ENCODE measurements at regions not wholly inside any gene's neighbourhood (a gene's known extent, or its start where the extent isn't known, plus 50 kb on each side); places are given as distances from the start of the nearest gene placed in this dataset.
"Not testable (repeated sequence)": the region's sequence is repeated elsewhere in the genome, so short reads cannot be mapped to it uniquely, and the experiment has no call there.

- H3K4me1 ChIP-seq (ENCODE audit: control insufficient read depth in 1 of 2, insufficient read depth in 1 of 2, low read depth in 1 of 2, low read length in 1 of 2), result no peaks in the 10 kb centered on the region
- no peaks in the 10 kb centered on the region for H3K36me3 ChIP-seq
- TF ChIP-seq, protein P1, sequence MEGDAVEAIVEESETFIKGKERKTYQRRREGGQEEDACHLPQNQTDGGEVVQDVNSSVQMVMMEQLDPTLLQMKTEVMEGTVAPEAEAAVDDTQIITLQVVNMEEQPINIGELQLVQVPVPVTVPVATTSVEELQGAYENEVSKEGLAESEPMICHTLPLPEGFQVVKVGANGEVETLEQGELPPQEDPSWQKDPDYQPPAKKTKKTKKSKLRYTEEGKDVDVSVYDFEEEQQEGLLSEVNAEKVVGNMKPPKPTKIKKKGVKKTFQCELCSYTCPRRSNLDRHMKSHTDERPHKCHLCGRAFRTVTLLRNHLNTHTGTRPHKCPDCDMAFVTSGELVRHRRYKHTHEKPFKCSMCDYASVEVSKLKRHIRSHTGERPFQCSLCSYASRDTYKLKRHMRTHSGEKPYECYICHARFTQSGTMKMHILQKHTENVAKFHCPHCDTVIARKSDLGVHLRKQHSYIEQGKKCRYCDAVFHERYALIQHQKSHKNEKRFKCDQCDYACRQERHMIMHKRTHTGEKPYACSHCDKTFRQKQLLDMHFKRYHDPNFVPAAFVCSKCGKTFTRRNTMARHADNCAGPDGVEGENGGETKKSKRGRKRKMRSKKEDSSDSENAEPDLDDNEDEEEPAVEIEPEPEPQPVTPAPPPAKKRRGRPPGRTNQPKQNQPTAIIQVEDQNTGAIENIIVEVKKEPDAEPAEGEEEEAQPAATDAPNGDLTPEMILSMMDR (IDR thresholded peaks at IDR 0.05), result no peak
Measured at GRCh38 chr1:232318143-232318542, 311.8 kb downstream of the SIPA1L2 start.

GRCh38 chr1:232317350-232317749 is 312.6 kb downstream of the SIPA1L2 start:
- H3K9me3 ChIP-seq, result no peaks in the 10 kb centered on the region
- TF ChIP-seq, protein P1 (IDR thresholded peaks at IDR 0.05), result no peak
- peaks cover 4% of the 10 kb centered on the region for H3K27me3 ChIP-seq
- no peak overlapping the region for H3K4me3 ChIP-seq (ENCODE audit: low read depth in 1 of 2, low read length in 1 of 2)
- no peak overlapping the region for H3K27ac ChIP-seq
- H3K4me1 ChIP-seq (ENCODE audit: control insufficient read depth in 1 of 2, insufficient read depth in 1 of 2, low read depth in 1 of 2, low read length in 1 of 2), result no peaks in the 10 kb centered on the region
- H3K36me3 ChIP-seq, result no peaks in the 10 kb centered on the region

More at GRCh38 chr1:232318143-232318542, 311.8 kb downstream of the SIPA1L2 start:
- no peaks in the 10 kb centered on the region for H3K9me3 ChIP-seq
- H3K27ac ChIP-seq, result no peak overlapping the region
- no peak overlapping the region for H3K4me3 ChIP-seq (ENCODE audit: low read depth in 1 of 2, low read length in 1 of 2)
- H3K27me3 ChIP-seq, result peaks cover 4% of the 10 kb centered on the region

GRCh38 chr1:232316864-232317263 is 313.1 kb downstream of the SIPA1L2 start:
- H3K27me3 ChIP-seq, result peaks cover 4% of the 10 kb centered on the region
- TF ChIP-seq, protein P1 (IDR thresholded peaks at IDR 0.05), result no peak
- no peaks in the 10 kb centered on the region for H3K4me1 ChIP-seq (ENCODE audit: control insufficient read depth in 1 of 2, insufficient read depth in 1 of 2, low read depth in 1 of 2, low read length in 1 of 2)
- no peaks in the 10 kb centered on the region for H3K9me3 ChIP-seq
- no peak overlapping the region for H3K27ac ChIP-seq
- H3K4me3 ChIP-seq (ENCODE audit: low read depth in 1 of 2, low read length in 1 of 2), result no peak overlapping the region
- no peaks in the 10 kb centered on the region for H3K36me3 ChIP-seq

- H3K36me3 ChIP-seq; H3K27ac ChIP-seq; H3K9me3 ChIP-seq; H3K4me3 ChIP-seq (ENCODE audit: low read depth in 1 of 2, low read length in 1 of 2); H3K4me1 ChIP-seq (ENCODE audit: control insufficient read depth in 1 of 2, insufficient read depth in 1 of 2, low read depth in 1 of 2, low read length in 1 of 2); H3K27me3 ChIP-seq: not testable (repeated sequence)
Measured at GRCh38 chr1:232313876-232314275, 316.1 kb downstream of the SIPA1L2 start.

DNA sequence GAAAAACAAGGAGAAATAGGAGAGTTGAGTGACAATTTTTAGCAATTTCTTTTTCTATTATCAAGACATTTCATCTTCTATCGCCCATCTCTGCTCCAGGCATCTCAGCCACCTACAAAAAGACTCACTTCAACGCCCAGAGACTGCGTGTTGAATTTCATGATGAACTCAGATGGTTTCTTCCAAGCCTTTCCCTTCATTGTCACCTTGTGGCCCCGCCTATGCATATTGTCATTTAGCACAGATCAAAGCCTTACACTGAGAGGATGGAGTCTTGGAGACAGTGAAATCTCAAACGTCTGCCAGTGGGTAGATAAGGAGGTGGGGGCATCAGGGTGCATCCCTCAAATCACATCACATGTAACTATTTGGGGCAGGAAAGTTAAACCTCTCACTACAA is 319.4 kb downstream of the SIPA1L2 start:
- Histone ChIP-seq H3K27ac (no peak overlapping the region), H3K9me3 (no peaks in the 10 kb centered on the region), H3K4me1 (ENCODE audit: control insufficient read depth in 1 of 2, insufficient read depth in 1 of 2, low read depth in 1 of 2, low read length in 1 of 2) (no peaks in the 10 kb centered on the region), H3K36me3 (no peaks in the 10 kb centered on the region), H3K4me3 (ENCODE audit: low read depth in 1 of 2, low read length in 1 of 2) (no peak overlapping the region), H3K27me3 (peaks cover 12% of the 10 kb centered on the region)
- TF ChIP-seq, protein P1 (IDR thresholded peaks at IDR 0.05), result no peak

DNA sequence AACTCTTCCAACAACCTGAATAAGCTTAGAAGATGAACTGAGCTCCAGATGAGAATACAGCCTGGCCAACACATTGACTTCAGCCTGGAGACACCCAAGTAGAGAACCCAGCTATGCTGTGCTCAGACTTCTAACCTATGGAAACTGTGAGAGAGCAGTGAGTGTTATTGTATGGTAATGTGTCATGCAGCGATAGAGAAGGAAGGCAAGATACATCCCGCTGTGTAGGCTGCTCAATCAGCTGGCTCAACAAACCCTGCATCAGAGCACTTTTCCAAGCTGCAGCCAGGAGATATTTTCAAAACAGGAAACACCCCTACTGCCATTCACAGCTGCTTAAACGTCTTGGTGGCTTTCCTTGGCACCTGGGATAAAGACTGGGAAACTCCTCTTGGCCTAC is 321.3 kb downstream of the SIPA1L2 start:
- Histone ChIP-seq H3K4me1 (ENCODE audit: control insufficient read depth in 1 of 2, insufficient read depth in 1 of 2, low read depth in 1 of 2, low read length in 1 of 2) (no peaks in the 10 kb centered on the region), H3K27ac (no peak overlapping the region), H3K4me3 (ENCODE audit: low read depth in 1 of 2, low read length in 1 of 2) (no peak overlapping the region), H3K9me3 (no peaks in the 10 kb centered on the region), H3K36me3 (no peaks in the 10 kb centered on the region), H3K27me3 (peaks cover 12% of the 10 kb centered on the region)
- TF ChIP-seq, protein P1 (IDR thresholded peaks at IDR 0.05), result no peak
